HepG2 (cell line): ENCODE measurements at regions not wholly inside any gene's neighbourhood (a gene's known extent, or its start where the extent isn't known, plus 50 kb on each side); places are given as distances from the start of the nearest gene placed in this dataset.

Experiments
- DNMT1 ChIP-seq: sonication (generic); formaldehyde crosslinking; IDR thresholded peaks from 2 replicates; pipeline ENCODE4 v1.5.1; 2020; ENCODE audit warnings: mild to moderate bottlenecking, missing genetic modification reagents
- MEF2D ChIP-seq: sonication (generic); formaldehyde crosslinking; IDR thresholded peaks from 2 replicates; pipeline ENCODE4 v1.5.1; 2020; ENCODE audit warnings: mild to moderate bottlenecking, missing genetic modification reagents
- TCF7L2 ChIP-seq: IDR thresholded peaks from 2 replicates; pipeline ENCODE4 v1.6.1; 2011; ENCODE audit warnings: mild to moderate bottlenecking, low read depth, low read length, moderate library complexity
- YY1 ChIP-seq: IDR thresholded peaks from 2 replicates; pipeline ENCODE4 v1.6.1; 2011; ENCODE audit warnings: low read length, low read depth, moderate library complexity, mild to moderate bottlenecking; ENCODE audit not compliant: insufficient read depth, insufficient replicate concordance
- ZNF543 ChIP-seq: sonication (generic); formaldehyde crosslinking; IDR thresholded peaks from 2 replicates; pipeline ENCODE4 v1.4.0; 2020; ENCODE audit warnings: mild to moderate bottlenecking, missing genetic modification reagents
- ZNF550 ChIP-seq: sonication (generic); formaldehyde crosslinking; IDR thresholded peaks from 2 replicates; pipeline ENCODE4 v1.4.0; 2020; ENCODE audit warnings: mild to moderate bottlenecking, missing genetic modification reagents, borderline replicate concordance
- ZNF674 ChIP-seq: sonication (generic); formaldehyde crosslinking; IDR thresholded peaks from 2 replicates; pipeline ENCODE4 v1.5.0; 2020; ENCODE audit warnings: low read depth, mild to moderate bottlenecking, missing genetic modification reagents
- ZNF75D ChIP-seq: sonication (generic); formaldehyde crosslinking; IDR thresholded peaks from 2 replicates; pipeline ENCODE4 v1.8.1; 2023; ENCODE audit warnings: missing genetic modification reagents, mild to moderate bottlenecking, borderline replicate concordance
- ZNF816 ChIP-seq: sonication (generic); formaldehyde crosslinking; IDR thresholded peaks from 2 replicates; pipeline ENCODE4 v1.8.0; 2022; ENCODE audit warnings: missing genetic modification reagents, mild to moderate bottlenecking, borderline replicate concordance
- TF ChIP-seq, protein P1 (sequence below): sonication (generic); formaldehyde crosslinking; IDR thresholded peaks from 2 replicates; pipeline ENCODE4 v1.5.0; 2020; ENCODE audit warnings: mild to moderate bottlenecking, missing genetic modification reagents, borderline replicate concordance
- TF ChIP-seq, protein P2 (sequence below): sonication (generic); formaldehyde crosslinking; IDR thresholded peaks from 2 replicates; pipeline ENCODE4 v1.8.0; 2022; ENCODE audit warnings: missing genetic modification reagents, low read depth, mild to moderate bottlenecking, borderline replicate concordance
- TF ChIP-seq, protein P3 (sequence below): fragments of 450-650 bp; IDR thresholded peaks from 2 replicates; pipeline ENCODE4 v1.6.1; 2017

DNA sequence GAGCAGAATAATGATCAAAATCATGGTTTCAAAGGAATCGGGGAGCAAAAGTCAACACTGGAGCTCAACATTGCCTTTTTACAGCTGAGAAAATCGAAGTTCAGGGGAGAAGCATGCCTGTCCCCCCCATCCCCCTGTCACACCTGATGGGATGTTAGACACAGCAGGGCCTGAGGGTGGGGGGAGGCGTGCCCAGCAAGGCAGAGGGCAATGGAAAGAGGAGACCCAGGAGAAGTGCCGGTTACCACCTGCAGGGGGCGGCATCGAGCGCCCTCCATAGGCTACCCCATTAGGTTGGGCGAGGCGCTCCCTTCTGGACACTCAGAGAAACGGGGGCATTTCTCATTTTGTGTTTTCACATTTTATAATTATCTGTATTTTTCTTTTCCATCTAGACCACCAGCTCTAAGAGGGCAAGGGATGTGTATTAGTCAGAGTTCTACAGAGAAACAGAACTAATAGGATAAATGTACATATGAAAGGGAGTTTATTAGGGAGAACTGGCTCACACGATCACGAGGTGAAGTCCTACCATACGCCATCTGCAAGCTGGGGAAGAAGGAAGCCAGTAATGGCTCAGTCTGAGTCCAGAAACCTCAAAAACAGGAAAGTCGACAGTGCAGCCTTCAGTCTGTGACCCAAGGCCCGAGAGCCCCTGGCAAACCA lies 271.3 kb downstream of the LRATD1 start (continued):
- TF ChIP-seq, protein P1, sequence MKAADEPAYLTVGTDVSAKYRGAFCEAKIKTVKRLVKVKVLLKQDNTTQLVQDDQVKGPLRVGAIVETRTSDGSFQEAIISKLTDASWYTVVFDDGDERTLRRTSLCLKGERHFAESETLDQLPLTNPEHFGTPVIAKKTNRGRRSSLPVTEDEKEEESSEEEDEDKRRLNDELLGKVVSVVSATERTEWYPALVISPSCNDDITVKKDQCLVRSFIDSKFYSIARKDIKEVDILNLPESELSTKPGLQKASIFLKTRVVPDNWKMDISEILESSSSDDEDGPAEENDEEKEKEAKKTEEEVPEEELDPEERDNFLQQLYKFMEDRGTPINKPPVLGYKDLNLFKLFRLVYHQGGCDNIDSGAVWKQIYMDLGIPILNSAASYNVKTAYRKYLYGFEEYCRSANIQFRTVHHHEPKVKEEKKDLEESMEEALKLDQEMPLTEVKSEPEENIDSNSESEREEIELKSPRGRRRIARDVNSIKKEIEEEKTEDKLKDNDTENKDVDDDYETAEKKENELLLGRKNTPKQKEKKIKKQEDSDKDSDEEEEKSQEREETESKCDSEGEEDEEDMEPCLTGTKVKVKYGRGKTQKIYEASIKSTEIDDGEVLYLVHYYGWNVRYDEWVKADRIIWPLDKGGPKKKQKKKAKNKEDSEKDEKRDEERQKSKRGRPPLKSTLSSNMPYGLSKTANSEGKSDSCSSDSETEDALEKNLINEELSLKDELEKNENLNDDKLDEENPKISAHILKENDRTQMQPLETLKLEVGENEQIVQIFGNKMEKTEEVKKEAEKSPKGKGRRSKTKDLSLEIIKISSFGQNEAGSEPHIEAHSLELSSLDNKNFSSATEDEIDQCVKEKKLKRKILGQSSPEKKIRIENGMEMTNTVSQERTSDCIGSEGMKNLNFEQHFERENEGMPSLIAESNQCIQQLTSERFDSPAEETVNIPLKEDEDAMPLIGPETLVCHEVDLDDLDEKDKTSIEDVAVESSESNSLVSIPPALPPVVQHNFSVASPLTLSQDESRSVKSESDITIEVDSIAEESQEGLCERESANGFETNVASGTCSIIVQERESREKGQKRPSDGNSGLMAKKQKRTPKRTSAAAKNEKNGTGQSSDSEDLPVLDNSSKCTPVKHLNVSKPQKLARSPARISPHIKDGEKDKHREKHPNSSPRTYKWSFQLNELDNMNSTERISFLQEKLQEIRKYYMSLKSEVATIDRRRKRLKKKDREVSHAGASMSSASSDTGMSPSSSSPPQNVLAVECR: peak; percentile 15; the same call in 1 of the 2 replicates
- TF ChIP-seq, protein P2, sequence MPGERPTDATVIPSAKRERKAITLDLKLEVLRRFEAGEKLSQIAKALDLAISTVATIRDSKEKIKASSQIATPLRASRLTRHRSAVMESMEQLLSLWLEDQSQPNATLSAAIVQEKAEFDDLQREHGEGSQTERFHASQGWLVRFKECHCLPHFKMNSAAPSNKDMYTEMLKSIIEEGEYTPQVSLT: no peak
- TF ChIP-seq MEF2D (CRISPR knock-in tag) (0 out of 2 replicates have a peak, but pooled peaks have one; percentile 26), ZNF550 (CRISPR knock-in tag) (no peak), ZNF75D (no peak), ZNF543 (no peak), TCF7L2 (no peak), DNMT1 (CRISPR knock-in tag) (no peak), YY1 (peak; percentile 48), ZNF816 (CRISPR knock-in tag) (no peak), ZNF674 (CRISPR knock-in tag) (no peak)
- TF ChIP-seq, protein P3, sequence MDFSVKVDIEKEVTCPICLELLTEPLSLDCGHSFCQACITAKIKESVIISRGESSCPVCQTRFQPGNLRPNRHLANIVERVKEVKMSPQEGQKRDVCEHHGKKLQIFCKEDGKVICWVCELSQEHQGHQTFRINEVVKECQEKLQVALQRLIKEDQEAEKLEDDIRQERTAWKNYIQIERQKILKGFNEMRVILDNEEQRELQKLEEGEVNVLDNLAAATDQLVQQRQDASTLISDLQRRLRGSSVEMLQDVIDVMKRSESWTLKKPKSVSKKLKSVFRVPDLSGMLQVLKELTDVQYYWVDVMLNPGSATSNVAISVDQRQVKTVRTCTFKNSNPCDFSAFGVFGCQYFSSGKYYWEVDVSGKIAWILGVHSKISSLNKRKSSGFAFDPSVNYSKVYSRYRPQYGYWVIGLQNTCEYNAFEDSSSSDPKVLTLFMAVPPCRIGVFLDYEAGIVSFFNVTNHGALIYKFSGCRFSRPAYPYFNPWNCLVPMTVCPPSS: no peak
